ENCODE measurements at regions not wholly inside any gene's neighbourhood (a gene's known extent, or its start where the extent isn't known, plus 50 kb on each side); places are given as distances from the start of the nearest gene placed in this dataset.

- Mint-ChIP-seq H3K36me3 (ENCODE audit: unreplicated experiment) (no peaks in the 10 kb centered on the region), H3K4me1 (ENCODE audit: low read depth, unreplicated experiment) (peaks cover 6% of the 10 kb centered on the region), H3K9me3 (ENCODE audit: unreplicated experiment) (no peaks in the 10 kb centered on the region), H3K27me3 (ENCODE audit: unreplicated experiment) (no peaks in the 10 kb centered on the region), H3K4me3 (ENCODE audit: unreplicated experiment) (no peak overlapping the region), H3K27ac (ENCODE audit: unreplicated experiment) (no peak overlapping the region)
- no peak for TF ChIP-seq CTCF (IDR thresholded peaks at IDR 0.05; ENCODE audit: partially characterized antibody, unreplicated experiment)
- no peak for DNase-seq
Observed at GRCh38 chr6:91141346-91141745, 554.5 kb upstream of the MAP3K7 start.

- no peaks in the 10 kb centered on the region for H3K9me3 Mint-ChIP-seq (ENCODE audit: unreplicated experiment)
- H3K27ac Mint-ChIP-seq (ENCODE audit: unreplicated experiment): no peak overlapping the region
- no peak for TF ChIP-seq CTCF (IDR thresholded peaks at IDR 0.05; ENCODE audit: partially characterized antibody, unreplicated experiment)
- H3K4me3 Mint-ChIP-seq (ENCODE audit: unreplicated experiment): no peak overlapping the region
- no peaks in the 10 kb centered on the region for H3K36me3 Mint-ChIP-seq (ENCODE audit: unreplicated experiment)
- peaks cover 12% of the 10 kb centered on the region for H3K4me1 Mint-ChIP-seq (ENCODE audit: low read depth, unreplicated experiment)
- DNase-seq: no peak
- no peaks in the 10 kb centered on the region for H3K27me3 Mint-ChIP-seq (ENCODE audit: unreplicated experiment)
Observed at GRCh38 chr6:91140449-91140848, 553.6 kb upstream of the MAP3K7 start.

- no peak for TF ChIP-seq CTCF (IDR thresholded peaks at IDR 0.05; ENCODE audit: partially characterized antibody, unreplicated experiment)
- Mint-ChIP-seq H3K9me3 (ENCODE audit: unreplicated experiment) (no peaks in the 10 kb centered on the region), H3K36me3 (ENCODE audit: unreplicated experiment) (peaks cover 5% of the 10 kb centered on the region), H3K27ac (ENCODE audit: unreplicated experiment) (no peak overlapping the region), H3K27me3 (ENCODE audit: unreplicated experiment) (peaks cover 4% of the 10 kb centered on the region), H3K4me3 (ENCODE audit: unreplicated experiment) (no peak overlapping the region), H3K4me1 (ENCODE audit: low read depth, unreplicated experiment) (peaks cover 23% of the 10 kb centered on the region)
- DNase-seq: no peak
Observed at GRCh38 chr6:91137286-91137685, 550.4 kb upstream of the MAP3K7 start.

GRCh38 chr6:91135406-91136103 is 548.7 kb upstream of the MAP3K7 start:
- peaks cover 17% of the 10 kb centered on the region for H3K4me1 Mint-ChIP-seq (ENCODE audit: low read depth, unreplicated experiment)
- no peaks in the 10 kb centered on the region for H3K9me3 Mint-ChIP-seq (ENCODE audit: unreplicated experiment)
- peaks cover 5% of the 10 kb centered on the region for H3K36me3 Mint-ChIP-seq (ENCODE audit: unreplicated experiment)
- H3K27me3 Mint-ChIP-seq (ENCODE audit: unreplicated experiment): peaks cover 4% of the 10 kb centered on the region
- H3K4me3 Mint-ChIP-seq (ENCODE audit: unreplicated experiment): no peak overlapping the region
- DNase-seq: no peak
- H3K27ac Mint-ChIP-seq (ENCODE audit: unreplicated experiment): peak overlapping the region; percentile 44
- no peak for TF ChIP-seq CTCF (IDR thresholded peaks at IDR 0.05; ENCODE audit: partially characterized antibody, unreplicated experiment)

GRCh38 chr6:91132461-91132860 is 545.6 kb upstream of the MAP3K7 start:
- peaks cover under 1% of the 10 kb centered on the region for H3K9me3 Mint-ChIP-seq (ENCODE audit: unreplicated experiment)
- no peak for DNase-seq
- H3K4me3 Mint-ChIP-seq (ENCODE audit: unreplicated experiment): no peak overlapping the region
- peaks cover 5% of the 10 kb centered on the region for H3K36me3 Mint-ChIP-seq (ENCODE audit: unreplicated experiment)
- H3K27ac Mint-ChIP-seq (ENCODE audit: unreplicated experiment): no peak overlapping the region
- H3K27me3 Mint-ChIP-seq (ENCODE audit: unreplicated experiment): peaks cover 4% of the 10 kb centered on the region
- TF ChIP-seq CTCF (IDR thresholded peaks at IDR 0.05; ENCODE audit: partially characterized antibody, unreplicated experiment): no peak
- H3K4me1 Mint-ChIP-seq (ENCODE audit: low read depth, unreplicated experiment): peaks cover 17% of the 10 kb centered on the region

Data from glutamatergic neuron (in vitro differentiated cells).